Stromal cell of bone marrow (primary cell): ENCODE measurements at regions not wholly inside any gene's neighbourhood (a gene's known extent, or its start where the extent isn't known, plus 50 kb on each side); places are given as distances from the start of the nearest gene placed in this dataset.

Source experiments
- DNase-seq: peaks from one replicate; pipeline ENCODE4 v3.0.0-alpha.2; 2012; ENCODE audit warnings: low read depth

DNA sequence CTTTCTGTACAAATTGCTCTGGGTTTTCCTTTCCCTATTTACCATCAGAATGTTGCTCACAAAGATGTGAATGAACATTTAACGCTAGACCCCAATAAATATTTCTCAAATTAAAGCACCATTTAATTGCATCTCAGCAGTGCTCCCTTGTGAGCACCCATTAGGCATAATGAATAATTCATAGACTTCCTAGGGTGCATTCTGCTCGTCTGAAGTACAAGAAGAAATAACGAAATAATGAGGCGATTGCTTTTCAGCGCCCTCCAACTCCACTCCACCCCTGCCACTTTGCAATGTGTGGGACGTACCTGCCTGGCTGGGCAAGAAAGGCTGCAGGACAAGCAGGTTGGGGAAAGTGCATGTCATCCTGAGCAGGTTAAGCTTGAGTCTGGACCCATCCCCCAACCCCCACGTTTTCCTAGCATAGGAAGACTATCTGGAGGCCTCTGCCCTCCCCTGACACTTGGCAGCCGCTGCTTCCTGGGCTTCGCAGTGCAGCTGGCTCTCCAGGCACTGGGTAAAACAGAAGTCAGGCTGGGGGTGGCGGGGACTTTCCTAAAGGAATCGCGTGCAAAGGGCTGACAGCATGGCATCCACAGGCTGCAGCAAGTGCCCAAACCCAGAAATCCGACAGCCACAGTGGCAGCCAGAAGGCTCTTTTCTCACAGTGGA, 253.7 kb downstream of the DUSP6 start:
- DNase-seq: no peak

DNA sequence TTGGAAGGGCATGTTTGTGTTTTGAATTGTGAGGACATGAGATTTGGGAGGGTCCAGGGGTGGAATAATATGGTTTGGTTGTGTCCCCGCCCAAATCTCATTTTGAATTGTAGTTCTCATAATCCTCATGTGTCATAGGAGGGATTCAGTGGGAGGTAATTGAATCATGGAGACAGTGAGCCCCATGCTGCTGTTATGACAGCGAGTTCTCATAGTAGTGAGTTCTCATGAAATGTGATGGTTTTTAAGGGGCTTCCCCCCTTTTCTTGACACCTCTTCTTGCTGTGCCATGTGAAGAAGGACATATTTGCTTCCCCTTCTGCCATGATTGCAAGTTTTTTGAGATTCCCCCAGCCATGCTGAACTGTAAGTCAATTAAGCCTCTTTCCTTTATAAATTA, 260.0 kb downstream of the DUSP6 start:
- DNase-seq: no peak

DNA sequence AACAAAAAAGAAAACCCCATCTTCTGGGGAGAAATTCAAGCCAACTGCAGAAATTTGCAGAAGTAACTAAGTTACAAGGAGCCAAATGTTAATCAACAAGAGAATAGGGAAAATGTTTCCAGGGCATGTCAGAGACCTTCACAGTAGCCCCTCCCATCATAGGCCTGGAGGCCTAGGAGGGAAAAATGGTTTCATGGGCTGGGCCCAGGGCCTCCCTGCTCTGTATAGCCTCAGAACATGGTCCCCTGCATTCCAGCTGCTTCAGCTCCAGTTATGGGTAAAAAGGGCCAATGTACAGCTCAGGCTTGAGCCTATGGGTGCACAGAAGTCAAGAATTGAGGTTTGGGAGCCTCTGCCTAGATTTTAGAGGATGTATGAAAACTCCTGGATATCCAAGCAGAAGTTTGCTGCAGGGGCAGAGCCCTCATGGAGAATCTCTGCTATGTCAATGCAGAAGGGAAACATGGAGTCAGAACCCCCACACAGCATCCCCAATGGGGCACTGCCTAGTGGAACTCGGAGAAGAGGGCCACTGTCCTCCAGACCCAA, 260.9 kb downstream of the DUSP6 start:
- no peak for DNase-seq

DNA sequence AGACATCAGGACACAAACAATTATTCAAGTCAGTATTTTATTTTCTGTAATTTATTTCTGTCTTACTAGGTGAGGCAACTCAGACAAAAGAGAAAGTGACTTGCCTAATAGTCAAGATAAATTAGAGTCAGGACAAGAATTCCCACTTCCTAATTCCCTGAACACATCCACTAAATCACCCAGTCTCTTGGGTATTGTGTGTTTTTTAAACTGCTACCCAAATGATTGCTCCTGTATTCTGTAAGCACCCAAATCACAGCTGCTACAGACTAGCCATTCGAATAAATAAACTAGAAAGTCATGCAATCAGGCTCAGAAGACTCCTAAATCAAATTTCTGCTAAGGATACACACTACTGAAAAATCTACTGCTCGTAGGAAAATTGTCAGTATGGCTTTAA, 263.0 kb downstream of the DUSP6 start:
- DNase-seq: no peak

DNA sequence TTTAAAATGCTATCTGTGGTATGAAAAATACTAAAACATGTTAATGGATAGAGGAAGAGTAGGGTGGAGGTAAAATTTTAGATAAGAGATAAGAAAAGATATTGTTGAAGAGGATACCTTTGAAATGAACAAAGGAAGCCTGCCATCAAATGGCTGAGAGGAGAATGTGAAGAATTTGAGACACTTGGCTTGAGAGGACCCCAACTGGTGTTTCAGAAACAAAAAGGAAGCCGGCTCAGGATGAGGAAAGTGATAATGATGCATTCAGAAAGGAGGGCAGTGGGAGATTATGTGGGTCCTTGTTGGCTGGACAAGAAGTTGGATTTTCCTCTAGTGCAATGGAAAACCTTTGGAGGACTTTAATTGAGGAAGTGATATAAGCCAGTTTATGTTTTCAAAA, 264.4 kb downstream of the DUSP6 start:
- DNase-seq: no peak

DNA sequence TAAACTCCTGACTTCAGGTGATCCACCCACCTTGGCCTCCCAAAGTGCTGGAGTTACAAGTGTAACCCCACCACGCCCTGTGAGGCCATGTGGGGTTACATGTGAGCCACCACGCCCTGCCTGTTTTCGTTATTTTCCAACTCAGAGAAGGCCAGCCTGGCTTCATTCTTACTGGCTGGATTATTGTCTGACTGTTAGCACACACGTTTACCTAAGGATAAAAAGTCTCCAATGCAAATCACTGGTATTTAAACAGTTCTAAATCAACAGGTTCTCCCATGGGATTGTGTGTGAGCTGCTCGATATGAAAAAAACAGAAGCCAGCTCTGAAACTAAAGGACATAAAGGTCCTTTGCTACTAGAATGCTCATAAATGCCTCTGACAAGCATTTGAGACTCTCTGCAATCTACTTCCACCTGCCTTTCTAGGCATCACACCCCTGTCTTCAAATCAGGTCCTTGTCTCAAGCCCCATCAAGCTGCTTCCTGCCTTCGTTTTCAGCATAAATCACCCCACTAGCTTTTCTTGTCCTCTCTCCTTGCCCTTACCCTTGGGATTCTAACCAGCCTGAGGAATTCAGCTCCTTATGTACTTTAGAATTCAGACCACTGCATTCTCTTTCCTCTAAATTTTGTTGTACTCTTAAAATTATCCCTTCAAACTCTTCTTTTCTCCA, 265.0 kb downstream of the DUSP6 start:
- no peak for DNase-seq

DNA sequence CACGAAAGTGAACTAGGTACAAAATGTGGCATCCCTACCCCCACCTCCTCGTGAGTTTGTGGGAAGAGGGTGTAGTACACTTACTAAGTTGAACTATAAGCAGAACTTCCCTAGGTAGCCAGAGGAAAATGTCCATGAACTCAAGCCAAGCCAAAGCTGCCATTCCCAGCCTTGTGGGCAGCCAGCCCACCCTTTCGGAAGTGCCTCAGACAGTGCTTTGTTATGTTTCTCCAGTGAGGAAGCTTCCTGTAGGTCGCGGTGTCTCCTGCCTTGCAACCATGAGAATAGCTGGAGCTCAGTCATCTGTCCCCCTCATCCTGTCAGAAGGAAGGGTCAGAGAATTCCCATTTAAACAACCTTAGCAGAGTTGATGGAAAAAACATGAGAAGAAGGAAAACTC, 266.9 kb downstream of the DUSP6 start:
- DNase-seq: no peak

DNA sequence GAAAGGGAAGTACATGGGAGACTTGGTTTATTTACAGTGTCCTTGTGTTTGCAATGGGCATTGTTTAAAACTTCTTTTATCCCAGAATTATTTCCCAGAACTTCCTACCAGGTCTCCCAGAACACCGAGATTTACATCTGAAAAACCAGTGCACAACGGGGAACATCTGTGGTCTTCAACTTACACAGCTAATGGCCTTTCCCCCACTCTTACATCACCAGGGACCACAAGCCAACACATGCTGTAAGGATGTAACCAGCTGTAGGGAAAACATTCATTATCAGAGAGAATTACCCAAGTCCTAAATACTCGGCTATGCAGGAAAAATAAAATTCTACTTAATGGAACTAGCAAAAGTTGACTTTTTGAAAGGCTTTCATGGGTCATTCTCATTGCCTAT, 267.6 kb downstream of the DUSP6 start:
- peak; percentile 30 for DNase-seq

DNA sequence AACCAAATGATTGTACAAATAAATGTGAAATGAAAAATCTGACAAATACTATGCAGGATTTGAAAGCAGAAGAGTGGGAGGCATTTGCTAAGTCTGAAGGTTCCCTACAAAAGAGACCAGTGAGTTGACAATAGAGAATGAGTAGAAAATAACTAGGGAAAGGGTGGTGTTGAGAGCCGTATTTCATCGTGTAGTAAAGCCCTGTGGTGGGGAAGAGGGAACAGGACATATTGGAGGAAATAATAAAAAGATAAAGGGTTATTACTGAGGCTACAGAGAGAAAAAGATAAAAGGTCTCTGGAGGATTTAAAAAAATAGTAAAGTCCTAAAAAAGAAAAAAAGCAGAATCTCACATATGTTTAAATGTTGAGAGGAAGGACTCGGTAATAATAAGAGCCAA, 268.8 kb downstream of the DUSP6 start:
- no peak for DNase-seq

DNA sequence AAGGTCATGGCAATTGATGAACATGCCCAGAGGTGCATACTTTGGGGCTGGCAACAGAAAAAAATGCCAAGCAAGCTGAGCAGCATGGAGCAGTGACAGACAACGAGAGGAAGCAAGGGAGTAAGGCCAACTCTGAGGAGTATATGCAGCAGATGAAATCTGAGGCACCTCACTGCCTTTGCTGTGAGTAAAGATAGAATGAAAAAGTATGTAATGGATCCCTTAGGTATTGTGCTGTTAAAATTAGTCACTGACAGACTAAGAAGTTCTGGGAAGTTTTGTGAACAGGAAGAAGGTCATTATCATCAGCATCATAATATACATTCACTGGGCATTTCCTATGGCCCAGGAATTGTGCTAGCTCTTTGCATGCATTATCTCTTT, 269.9 kb downstream of the DUSP6 start:
- DNase-seq: peak; percentile 52

DNA sequence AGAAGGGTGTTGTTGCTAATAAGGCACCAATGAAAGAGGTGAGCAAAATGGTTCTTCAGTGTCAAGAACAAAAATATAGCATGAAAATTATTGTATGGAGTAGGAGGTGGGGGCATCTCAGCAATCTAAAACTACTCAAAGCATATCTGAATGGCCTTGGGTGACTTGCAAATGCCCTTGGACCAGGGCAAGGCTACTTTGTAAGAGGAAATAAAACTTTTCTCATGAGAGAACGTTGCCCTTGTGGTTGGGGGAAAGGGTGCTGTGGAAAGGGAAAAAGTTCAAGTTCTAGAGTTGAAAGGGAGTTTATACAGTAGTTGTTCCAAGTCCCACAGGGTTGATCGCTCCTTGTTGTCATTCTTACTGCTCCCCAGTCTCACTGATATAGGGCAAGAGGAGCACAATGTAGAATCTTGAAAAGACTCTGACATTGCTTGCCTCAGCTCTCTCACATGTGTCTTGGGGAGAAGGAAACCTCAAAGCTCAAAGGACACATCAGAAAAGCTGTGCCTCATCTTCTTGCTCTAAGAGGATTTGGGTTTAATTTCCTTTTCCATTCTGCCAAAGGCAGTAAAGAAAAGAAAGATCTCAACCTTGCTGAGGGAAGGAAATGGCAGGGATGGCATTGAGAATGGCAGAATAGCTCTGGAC, 270.5 kb downstream of the DUSP6 start:
- no peak for DNase-seq

DNA sequence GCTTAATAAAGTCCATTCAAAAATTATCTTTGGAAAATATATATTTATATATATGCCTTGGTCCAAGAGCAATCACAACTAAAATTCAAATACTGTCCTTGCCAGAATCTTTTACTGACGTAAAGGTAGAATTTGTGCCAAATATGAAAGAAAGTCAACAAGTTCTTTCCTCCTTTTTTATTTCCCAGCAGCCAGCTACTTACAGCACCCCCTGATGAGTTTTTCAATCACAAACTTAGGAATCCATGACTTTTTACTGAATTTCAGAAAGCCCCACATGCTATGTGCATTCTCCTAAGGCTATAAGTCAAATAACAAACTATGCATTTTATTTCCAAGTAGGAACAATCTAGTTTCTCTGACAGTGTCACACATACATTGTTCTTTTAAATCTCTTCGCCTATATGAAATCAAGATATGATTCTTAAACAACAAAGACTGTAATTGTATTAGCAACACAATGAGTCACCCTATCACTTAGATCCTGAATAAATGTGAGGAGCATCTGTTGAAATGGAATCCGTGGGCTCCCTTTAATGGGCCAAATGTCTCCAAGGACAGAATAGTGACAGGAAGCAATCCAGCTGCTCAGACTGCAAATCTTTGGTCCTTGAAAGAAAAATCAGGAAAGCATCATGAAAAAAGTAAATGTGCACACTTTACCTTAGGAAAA, 271.4 kb downstream of the DUSP6 start:
- no peak for DNase-seq

DNA sequence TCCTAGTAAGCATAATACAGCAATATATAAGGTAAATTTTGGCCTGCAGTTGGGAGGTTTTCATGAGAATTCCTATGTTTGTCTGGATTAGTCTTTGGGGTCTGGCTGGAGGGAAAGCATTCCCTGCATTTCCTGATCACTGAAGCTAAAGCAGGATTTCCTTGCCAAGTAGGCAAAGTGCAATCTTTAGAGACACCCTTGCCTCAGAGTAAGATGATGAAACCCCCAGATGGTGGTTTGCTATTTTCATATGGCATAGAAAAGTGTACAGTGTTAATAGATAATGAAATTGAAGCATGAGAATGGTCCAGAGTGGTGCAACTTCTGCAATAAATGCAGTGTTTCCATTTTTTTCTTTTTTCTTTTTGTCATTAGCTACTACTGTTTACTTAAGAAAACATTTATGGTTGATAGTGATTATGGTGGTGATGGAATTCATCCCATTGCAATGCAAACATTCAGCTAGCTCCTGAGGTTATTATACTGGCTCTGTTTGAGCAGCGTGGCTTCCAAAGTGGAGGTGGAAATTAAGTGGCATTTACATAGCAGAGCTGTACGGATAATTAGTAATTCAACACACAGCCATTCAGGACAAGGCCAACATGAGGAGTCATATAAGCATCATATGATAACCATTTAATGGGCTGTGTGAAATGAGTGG, 276.3 kb downstream of the DUSP6 start:
- DNase-seq: no peak

DNA sequence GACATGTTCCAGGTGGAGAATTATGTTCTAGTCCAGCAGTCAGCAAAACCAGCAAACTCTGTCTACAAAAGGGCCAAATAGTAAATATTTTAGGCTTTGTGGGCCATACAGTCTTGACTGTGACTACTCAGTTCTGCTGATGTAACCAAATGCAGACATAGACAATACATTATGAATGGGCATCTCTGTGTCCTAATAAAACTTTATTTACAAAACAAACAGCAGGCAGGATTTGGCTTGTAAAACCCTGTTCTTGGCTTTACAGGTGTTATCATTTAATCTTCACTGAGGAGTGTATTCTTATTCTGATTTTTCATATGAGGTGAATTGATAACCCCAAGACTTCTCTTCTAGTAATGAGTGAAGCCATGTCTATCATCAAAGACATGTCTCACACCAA, 278.6 kb downstream of the DUSP6 start:
- no peak for DNase-seq

DNA sequence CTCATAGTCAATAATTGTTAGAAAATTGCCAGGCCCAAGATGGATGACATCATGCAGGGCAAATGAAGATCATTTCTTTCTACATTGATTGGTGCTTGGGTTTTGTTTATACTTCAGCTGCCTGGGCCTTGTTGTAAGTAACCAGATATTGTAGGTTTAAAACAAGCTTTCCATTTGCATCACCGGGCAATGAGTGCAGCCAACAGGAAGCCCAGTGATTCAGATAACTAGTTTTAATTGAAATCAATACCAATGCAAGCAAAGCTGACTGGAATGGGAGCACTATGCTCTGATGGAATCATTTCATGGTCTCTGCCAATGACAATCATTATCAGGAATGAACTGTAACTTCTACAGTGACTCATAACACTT, 279.3 kb downstream of the DUSP6 start:
- peak; percentile 96 for DNase-seq

DNA sequence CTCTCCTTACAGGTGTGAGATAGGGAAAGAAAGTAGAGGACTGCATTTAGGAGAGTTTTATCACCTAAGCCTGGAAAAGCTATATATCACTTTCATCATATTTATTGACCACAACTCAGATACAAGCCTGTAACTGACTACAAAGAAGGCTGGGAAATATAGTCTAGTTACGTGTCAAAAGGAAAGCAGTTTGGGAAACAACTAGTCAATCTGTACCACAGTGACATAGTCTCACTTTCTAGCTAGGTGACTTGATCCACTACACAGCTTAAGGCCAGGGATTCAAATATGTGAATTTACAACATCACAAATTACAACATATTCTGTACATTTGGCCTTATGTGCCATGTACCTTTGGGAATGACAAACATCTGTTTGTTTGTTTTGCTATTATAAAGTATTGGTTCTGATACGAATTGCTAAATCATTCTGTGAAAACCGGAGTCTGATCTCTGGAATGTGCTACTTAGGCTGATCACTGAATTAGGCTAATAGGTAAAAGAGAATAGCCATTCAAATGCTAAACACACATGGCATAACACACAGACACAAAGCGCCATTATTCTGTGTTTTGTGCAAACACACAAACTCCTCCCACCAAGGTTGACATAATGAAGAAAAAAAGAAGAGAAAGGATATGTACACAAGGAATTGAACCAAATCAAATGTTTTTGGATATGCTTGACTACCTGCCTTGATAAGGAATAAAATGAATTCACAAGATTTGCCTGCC, 279.8 kb downstream of the DUSP6 start:
- no peak for DNase-seq

DNA sequence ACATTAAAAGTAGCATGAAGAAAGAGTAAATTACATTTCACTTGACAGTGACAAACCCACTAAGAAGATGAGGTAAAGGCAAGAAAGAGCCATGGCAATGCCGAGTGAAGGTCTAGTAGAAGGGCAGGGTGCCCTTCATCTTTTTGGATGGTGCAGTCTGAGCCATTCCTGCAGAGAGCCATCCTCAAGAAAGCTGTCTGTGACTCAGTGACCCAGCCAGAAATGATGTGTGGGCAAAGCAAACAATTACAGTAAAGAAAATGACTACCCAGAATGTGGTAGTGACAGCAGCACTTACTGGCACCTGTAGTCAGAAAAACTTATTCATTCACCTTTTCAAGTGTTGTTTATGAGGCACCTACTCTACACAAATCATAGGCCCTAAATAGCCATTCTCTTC, 281.7 kb downstream of the DUSP6 start:
- no peak for DNase-seq

DNA sequence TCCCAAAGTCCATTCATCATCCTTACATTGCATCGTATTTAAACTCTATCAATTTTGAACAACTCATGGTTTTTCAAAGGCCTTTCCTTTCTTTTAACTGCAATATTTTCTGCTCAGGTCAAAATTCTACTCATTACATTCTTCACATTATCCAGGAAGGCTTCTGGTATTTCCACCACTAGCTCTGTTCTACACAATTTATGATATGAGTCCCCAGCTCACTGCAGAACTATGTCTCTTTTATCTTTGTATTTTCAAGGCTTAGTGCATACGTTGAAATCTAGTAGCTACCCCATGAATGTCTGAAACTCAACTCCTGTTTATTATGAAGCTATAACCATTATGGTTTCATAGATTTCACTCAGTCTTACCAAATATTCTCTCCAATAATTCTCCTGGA, 282.9 kb downstream of the DUSP6 start:
- no peak for DNase-seq

DNA sequence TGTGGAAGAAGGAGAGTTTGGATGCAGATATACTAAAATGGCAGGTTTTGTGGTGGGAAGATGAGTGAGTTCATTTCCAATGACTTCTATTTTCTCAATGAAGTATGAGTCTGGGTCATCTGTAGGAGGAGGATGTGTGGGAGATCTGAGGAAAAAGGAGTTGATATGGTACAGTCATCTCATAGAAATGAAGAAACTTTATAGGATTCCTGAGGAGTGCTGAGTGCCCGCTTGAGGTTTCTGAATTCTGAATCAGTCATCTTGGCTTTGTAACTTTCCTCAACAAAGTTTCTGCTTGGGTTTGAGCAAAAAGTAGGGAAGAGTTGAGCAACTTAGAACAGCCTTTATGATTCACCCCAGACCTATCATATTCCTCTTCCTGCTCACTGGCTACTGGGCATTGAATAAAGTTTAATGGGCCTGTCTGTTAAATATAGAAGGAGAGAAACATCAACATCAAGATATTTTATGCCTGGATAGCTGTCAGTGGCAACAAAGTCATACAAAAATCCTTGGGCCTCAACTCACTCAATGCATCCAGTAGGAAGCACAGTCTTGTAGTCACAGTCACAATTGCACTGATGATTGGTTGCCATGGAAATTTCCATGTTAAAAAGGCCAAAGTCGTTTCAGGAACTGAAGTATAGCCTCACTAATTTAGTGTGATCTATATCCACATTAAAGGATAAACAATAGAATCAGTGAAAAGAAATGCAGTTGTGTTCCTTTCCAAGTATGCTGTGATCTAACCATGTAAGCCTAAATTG, 284.7 kb downstream of the DUSP6 start:
- DNase-seq: peak; percentile 92

DNA sequence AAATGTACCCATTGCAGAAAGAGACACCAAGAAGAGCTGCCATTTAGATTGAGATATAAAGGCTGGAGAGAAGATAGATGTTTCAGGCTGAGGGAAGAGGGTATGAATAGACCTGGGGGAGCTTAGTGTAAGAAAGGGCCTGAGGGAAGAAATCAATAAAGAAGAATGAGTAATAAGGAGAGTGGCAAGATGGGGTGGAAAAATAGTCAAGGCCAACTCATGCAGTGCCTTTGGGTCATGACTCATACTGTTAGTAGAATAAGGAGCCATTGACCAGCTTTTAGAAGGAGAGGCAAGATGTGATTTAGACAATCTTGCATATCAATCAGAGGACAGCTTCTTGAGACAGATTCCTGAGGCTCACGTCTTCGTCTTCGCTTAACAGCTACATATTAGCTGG, 287.5 kb downstream of the DUSP6 start:
- peak; percentile 83 for DNase-seq

DNA sequence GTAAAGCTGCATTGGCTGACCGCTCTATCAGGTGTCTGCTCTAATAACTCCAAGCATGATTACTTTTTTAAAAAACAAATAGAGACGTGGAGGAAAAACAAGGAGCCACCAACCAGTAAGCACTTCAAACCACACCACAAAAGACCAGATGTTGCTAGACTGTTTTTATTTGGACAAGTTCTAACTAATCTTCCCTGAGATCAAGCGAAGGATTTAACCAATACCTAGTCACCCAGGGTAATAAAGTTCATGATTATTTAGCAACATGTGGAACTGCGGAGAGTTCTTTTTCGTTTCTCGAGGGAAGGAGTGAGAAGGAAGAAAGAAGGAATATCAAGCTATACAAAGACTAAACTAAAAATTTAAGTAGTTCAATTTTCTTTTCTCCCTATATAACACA, 288.1 kb downstream of the DUSP6 start:
- DNase-seq: no peak
